ENCODE measurements at regions not wholly inside any gene's neighbourhood (a gene's known extent, or its start where the extent isn't known, plus 50 kb on each side); places are given as distances from the start of the nearest gene placed in this dataset.
A peak's percentile ranks its signal among the peaks of the same experiment; 100 is the strongest.
"Not testable (repeated sequence)": the region's sequence is repeated elsewhere in the genome, so short reads cannot be mapped to it uniquely, and the experiment has no call there.

- DNase-seq = peak; percentile 28
Measured at GRCh38 chr11:92436034-92436920, 211.7 kb downstream of the FAT3 start.

DNA sequence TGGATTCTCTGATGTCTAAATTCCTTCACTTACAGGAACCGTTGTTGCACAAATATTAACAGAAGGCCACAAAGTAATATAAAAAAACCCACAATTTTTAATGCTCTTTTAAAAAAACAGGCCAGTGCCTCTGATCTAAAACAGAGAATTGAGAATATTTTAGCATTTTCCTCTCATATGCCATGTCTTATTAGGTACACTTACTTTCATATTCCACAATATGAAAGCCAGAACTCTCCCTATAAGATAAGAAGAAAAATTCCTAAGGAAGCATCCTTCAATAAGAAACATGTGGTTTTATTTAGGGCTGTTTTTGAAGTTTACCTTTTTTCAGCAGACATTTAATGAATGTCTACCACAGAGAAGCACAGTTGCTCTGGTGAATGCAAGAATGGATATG is 214.5 kb downstream of the FAT3 start:
- DNase-seq = no peak

GRCh38 chr11:92440701-92441442 is 216.3 kb downstream of the FAT3 start:
- DNase-seq = no peak

GRCh38 chr11:92441443-92441726 is 216.8 kb downstream of the FAT3 start:
- no peak for DNase-seq

DNA sequence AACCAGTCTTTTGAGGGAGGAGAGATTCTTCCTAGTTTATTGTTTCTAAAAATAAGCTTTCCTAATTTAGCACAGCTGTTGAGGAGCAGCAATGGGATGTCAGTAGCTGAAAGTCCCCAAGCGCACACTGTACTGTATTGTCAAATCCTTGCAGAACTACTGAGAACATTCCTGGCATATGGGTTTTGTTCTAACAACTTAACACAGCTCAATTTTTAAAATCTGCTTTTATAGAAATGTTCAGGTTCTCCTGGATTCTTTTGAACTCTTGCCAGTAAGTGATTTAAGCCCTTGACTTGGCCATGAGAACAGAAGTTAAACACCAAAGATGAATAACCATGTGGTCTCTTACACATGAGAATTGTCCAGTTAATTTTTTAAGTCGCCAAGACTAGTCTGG is 218.6 kb downstream of the FAT3 start:
- no peak for DNase-seq

DNA sequence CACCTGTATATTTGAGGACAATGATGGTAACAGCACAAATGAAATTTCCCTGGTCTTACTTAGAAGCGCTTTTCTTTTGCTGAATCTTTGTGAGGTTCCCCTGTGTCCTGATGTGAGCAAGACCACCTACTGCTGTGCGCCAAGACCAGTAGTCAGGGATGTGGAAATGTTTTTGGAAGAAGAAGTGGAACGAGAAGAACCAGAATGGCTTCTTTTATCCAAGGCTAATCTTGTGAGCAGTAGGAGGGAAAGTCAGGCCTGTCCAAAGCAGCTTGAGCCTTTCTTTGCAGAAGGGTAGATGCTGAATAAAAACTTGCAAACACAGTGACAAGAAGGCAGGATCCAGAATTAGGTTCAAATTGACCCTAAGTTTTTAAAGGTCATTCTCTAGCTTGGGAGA is 223.0 kb downstream of the FAT3 start:
- no peak for DNase-seq

DNA sequence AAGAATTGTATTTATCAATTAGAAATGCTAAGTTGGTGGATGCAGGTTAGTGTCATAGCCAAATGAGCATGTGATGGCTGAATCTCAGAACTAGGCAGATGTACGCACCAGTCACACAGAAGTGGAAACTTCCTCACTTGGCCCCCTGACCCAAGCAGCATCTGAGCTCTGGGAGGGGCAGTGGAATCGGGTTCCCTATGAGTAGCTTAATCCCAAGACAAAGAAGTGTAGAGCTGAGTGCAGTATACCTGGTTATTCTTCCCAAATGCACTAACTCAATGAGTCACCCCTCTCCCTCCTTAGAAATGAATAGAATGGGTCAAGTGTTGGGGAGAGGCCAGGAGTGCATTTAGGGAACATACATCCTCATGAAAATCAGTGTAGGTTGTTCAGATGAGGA is 224.6 kb downstream of the FAT3 start:
- no peak for DNase-seq

DNA sequence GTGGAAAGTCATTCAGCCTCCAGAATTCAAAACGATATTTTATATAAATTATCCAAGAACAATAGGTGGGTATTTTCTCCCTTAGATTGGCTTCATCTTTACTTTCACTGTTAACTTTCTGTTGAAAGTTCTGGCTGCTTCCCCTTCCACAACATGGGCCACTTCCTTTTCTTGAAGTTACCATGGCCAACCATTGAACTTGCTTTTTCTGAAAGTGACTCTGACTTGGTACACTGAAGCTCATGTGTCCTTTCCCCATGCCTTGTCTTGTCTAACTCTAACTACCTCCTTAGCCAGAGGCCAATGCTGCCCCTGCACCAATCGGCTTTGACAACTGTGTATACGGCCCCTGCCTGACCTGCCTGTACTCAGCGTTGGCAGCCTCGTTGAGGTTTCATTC is 225.2 kb downstream of the FAT3 start:
- no peak for DNase-seq

- no peak for DNase-seq
Measured at GRCh38 chr11:92451063-92451462, 226.4 kb downstream of the FAT3 start.

DNA sequence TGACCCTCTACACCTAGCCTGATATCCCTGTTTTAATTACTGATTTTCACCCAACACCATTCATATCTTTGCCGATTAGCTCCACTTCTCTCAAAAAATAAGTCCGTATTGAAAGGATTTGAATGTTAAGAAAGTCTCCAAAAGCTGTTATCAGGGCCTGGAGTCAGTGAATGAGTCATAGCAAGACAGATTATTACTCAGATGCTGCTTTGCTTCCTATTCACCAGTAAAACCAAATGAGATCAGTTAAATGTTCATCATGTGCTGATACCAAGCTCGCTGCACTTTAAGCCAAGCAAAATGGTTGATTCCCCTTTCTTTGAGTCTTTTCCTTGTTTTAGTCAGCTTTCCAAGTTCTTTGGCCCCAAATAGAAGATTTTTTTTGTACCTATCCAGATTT is 228.4 kb downstream of the FAT3 start:
- no peak for DNase-seq

DNA sequence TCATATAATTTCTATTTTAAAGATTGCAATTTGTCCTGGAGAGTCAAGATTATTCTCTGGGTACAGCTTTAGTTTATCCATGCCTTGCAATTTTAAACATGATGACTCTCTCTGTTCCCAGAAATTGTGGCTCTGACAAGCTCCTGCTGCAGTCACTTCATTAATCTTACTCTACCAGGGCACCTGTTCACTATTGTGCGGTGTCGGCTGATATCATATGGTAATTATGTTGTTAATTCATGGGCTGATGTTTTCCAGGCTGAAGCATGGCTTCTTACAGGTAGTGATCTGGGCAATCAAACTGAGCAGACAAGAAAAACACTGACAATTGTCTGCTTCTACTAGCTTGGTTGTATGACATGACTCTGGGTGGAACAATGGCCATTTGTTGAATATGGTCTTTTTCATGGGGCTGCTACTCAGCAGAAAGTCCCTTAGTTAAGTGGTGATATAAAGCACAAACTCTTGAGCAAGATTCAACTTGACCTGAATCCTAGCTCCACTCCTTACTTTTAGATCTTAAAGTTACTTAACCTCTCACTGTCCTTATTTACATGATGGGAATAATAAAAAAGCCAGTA is 230.7 kb downstream of the FAT3 start:
- peak; percentile 20 for DNase-seq

- no peak for DNase-seq
Measured at GRCh38 chr11:92457250-92457649, 232.6 kb downstream of the FAT3 start.

- no peak for DNase-seq
Measured at GRCh38 chr11:92458486-92458885, 233.9 kb downstream of the FAT3 start.

- DNase-seq = peak; percentile 47
Measured at GRCh38 chr11:92460213-92460612, 235.6 kb downstream of the FAT3 start.

- no peak for DNase-seq
Measured at GRCh38 chr11:92461447-92461846, 236.8 kb downstream of the FAT3 start.

DNA sequence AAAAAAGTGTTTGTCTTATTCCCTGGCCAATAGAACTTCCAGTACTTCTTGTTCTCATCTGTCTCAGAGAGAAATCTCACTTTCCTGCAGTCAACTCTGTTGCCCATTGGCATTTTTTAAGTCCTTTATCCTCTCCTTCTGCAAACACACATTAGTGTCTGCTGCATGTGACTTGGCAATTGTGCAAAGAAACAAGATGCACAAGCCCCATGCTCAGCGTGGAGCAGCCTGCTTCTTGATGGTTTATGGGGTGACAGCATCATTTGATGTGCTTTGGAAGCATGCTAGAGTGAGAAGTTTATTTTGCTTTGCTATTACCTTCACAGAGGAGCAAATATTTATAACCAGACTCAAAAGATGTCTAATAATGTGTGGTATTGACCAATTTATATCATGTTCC is 238.2 kb downstream of the FAT3 start:
- DNase-seq = no peak

DNA sequence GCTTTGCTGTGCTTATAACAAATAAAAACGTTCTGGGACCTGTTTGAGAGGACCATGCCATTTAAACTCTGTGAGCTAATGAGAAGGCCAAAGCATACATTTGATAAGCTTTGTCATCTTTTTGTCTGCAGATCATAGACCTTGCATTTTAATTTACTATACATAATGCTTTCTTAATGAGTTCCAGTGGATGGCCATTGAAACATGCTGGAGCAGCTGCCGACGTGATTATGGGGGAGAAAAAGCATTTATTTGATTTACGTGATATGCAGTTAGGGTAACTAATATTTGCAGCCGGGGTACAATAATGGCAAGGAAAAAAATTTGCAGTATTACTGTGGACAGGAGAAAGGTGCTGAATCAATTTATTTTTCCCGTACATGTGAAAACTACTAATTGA is 240.2 kb downstream of the FAT3 start:
- DNase-seq = no peak

DNA sequence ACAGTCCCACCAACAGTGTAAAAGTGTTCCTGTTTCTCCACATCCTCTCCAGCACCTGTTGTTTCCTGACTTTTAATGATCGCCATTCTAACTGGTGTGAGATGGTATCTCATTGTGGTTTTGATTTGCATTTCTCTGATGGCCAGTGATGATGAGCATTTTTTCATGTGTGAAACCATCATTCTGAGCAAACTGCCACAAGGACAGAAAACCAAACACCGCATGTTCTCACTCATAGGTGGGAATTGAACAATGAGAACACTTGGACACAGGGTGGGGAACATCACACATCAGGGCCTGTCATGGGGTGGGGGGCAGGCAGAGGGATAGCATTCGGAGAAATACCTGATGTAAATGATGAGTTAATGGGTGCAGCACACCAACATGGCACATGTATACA is 240.8 kb downstream of the FAT3 start:
- DNase-seq = not testable (repeated sequence)

DNA sequence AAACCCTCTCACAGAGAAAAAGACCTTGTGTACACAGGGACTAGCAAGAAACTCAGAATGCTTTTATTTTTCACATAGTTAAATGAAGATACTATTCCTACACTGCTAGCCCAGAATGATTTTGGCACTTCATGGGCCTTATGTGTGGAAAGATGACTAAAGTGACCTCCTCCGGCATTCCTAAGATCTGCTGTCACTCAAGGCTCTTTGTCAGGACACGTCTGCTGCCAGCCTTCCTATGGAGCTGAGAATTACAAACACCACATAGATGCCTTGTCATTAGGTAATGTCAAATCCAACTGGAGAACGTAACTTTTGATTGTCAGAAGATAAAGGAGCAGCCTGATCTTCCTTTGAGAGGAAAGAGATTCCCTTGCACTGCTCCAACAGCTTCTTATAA is 249.1 kb downstream of the FAT3 start:
- no peak for DNase-seq

DNA sequence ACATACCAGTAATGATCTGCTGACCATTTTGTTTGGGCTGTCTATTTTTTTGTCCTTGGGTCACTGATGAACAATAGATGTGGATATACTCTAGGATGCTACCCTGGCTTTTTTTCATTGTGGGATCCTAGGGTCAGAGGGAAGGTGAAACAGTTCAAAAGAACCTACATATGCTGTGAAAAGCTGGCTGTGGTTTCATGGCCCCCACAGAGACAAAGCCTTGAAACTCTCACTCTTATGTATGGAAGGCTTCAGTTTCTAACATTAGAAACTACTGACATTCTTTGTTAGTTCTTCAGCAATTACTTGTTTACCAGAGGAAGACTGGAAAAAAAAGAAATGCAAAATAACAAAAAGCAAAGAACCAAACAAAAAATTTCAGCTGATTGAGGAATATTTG is 250.7 kb downstream of the FAT3 start:
- no peak for DNase-seq

DNA sequence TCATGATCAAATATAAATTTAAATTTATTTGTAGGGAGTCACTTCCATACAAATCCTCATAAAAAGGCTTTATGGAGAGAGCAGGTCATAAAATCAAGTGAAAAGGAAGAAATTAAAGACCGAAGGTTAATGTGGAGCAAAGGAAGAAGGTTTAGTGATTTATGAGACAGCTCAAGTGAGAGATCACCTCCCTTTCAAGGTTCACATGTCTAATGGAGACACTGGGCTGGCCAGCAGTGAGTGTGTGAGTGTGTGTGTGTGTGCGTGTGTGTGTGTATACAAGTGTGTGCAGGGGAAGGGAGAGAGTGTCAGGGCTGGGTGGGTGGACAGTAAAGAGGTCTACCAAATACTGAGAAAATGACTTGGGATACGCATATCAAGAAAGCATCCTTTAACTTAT is 251.2 kb downstream of the FAT3 start:
- DNase-seq = no peak

GRCh38 chr11:92477686-92478085 is 253.1 kb downstream of the FAT3 start:
- DNase-seq = no peak

DNA sequence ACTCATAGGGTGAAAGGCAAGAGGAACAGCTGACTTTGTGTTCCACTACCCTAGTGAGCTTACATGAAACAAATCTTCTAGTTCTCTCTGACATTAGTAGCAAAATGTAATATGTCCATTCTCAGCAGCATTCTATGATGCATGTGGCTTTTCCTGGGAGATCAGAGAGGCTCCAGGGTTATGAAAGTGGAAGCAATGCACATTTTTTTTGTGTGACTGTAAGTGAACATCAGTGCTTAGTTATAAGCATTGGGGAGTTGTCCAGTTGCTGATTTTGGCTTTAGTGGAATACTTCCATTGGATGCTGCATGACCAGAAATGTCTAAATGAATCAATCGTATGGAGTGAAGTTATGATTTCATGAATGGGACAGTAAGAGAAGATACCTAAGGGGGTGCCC is 255.9 kb downstream of the FAT3 start:
- DNase-seq = no peak

DNA sequence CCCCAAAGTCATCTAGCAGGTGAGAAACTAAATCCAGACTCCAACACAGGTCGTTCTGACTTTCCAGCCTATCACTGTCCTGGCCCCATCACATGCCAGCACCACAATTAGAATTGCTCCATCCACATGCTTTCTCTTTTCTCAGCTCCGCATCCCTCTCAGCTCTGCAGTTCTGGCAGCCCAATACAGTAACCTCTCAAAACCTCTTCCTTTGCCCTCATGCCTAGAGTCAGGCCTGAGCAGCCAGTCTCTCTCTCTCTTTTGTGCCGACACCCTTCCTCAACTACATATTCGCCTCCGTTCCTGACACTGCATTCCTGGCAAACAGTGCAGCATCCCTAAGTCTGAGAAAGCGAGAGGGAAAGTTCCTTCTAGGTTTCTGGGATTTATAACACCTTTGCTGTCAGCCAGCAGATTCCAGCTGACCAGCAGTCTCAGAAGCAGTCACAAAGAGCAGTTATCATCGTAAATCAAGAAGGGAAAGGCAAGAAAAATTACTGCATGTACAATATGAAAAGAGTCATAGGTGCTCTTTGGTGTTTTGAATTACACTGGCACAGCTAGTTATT is 258.0 kb downstream of the FAT3 start:
- DNase-seq = no peak

Data from NCI-H1694 treated with DMSO at 0.1 percent for 48 hours (cell line).